Neural cell (in vitro differentiated cells): ENCODE measurements at regions not wholly inside any gene's neighbourhood (a gene's known extent, or its start where the extent isn't known, plus 50 kb on each side); places are given as distances from the start of the nearest gene placed in this dataset.

Experiments
- CTCF ChIP-seq: fragments of 450-650 bp; IDR thresholded peaks from 2 replicates; pipeline ENCODE4 v1.5.1; 2014; ENCODE audit warnings: antibody characterized with exemption, mild to moderate bottlenecking, moderate library complexity; ENCODE audit not compliant: poor library complexity, severe bottlenecking
- EP300 ChIP-seq: fragments of 450-650 bp; conservative IDR thresholded peaks from 2 replicates; pipeline ENCODE4 v1.6.1; 2014; ENCODE audit warnings: antibody characterized with exemption, mild to moderate bottlenecking, moderate library complexity; ENCODE audit not compliant: poor library complexity, severe bottlenecking
- POLR2AphosphoS5 ChIP-seq: IDR thresholded peaks from 2 replicates; pipeline ENCODE4 v1.6.1; 2012
- TAF1 ChIP-seq: IDR thresholded peaks from 2 replicates; pipeline ENCODE4 v1.6.1; 2012; ENCODE audit warnings: low read depth

GRCh38 chr16:48892893-48893292 is 282.9 kb upstream of the N4BP1 start:
- TF ChIP-seq EP300 (no peak), POLR2AphosphoS5 (no peak), CTCF (no peak), TAF1 (no peak)
